ENCODE measurements at regions not wholly inside any gene's neighbourhood (a gene's known extent, or its start where the extent isn't known, plus 50 kb on each side); places are given as distances from the start of the nearest gene placed in this dataset.

DNA sequence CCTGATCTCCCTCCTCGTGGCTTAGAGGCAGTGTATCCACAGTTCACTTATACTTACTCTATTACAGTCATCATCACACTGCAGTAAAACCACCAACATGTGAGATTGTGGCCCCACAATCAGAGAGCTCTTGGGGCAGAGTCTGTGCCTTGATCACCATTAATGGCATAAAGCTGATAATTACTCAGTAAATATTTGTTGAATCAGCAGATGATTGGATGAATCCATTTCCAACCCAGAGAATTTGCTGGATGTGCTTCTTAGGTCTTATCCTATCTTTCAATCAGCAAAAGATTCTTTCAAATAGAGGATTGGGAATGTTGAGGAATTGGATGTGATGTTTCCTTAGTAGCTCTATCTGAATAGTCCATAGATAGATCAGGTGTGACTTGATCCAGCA is 88.8 kb upstream of the PITX1 start:
- TF ChIP-seq TAF1 (IDR thresholded peaks at IDR 0.05; ENCODE audit: borderline replicate concordance, insufficient read depth, low read length) (no peak), SIN3A (IDR thresholded peaks at IDR 0.05; ENCODE audit: borderline replicate concordance, insufficient read depth, low read length) (no peak), POLR2AphosphoS5 (IDR thresholded peaks at IDR 0.05; ENCODE audit: low read depth, low read length) (no peak)
- TF ChIP-seq, protein P1, sequence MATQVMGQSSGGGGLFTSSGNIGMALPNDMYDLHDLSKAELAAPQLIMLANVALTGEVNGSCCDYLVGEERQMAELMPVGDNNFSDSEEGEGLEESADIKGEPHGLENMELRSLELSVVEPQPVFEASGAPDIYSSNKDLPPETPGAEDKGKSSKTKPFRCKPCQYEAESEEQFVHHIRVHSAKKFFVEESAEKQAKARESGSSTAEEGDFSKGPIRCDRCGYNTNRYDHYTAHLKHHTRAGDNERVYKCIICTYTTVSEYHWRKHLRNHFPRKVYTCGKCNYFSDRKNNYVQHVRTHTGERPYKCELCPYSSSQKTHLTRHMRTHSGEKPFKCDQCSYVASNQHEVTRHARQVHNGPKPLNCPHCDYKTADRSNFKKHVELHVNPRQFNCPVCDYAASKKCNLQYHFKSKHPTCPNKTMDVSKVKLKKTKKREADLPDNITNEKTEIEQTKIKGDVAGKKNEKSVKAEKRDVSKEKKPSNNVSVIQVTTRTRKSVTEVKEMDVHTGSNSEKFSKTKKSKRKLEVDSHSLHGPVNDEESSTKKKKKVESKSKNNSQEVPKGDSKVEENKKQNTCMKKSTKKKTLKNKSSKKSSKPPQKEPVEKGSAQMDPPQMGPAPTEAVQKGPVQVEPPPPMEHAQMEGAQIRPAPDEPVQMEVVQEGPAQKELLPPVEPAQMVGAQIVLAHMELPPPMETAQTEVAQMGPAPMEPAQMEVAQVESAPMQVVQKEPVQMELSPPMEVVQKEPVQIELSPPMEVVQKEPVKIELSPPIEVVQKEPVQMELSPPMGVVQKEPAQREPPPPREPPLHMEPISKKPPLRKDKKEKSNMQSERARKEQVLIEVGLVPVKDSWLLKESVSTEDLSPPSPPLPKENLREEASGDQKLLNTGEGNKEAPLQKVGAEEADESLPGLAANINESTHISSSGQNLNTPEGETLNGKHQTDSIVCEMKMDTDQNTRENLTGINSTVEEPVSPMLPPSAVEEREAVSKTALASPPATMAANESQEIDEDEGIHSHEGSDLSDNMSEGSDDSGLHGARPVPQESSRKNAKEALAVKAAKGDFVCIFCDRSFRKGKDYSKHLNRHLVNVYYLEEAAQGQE (IDR thresholded peaks at IDR 0.05; ENCODE audit: insufficient read depth in 1 of 2, low read depth in 2 of 2, low read length in 2 of 2) = no peak
